A172 (cell line): ENCODE measurements at regions not wholly inside any gene's neighbourhood (a gene's known extent, or its start where the extent isn't known, plus 50 kb on each side); places are given as distances from the start of the nearest gene placed in this dataset.
"Not testable (repeated sequence)": the region's sequence is repeated elsewhere in the genome, so short reads cannot be mapped to it uniquely, and the experiment has no call there.

ENCODE experiments used
- DNase-seq: peaks from one replicate; pipeline ENCODE4 v3.0.0-alpha.2; 2015; ENCODE audit warnings: low spot score

DNA sequence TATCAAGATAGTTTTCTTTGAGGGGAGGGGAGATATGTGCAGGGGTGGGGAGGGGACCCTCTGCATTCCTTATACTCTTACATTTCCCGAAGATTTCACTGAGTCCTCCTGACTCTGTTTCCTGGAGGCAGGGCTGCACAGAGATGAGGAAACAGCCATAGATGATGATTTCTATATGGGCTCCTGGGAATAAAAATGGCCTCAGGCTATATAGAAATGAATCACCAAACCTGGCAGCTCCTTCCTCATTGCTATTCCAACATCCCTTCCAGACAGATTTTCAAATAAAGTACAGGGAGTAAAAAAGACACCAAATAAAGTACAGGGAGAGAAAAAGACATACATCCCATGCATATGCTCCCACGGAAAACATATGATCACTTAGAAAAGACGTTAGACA, 474.8 kb upstream of the RAB6C start:
- no peak for DNase-seq

GRCh38 chr2:129518937-129519336, 460.5 kb upstream of the RAB6C start:
- DNase-seq: no peak

DNA sequence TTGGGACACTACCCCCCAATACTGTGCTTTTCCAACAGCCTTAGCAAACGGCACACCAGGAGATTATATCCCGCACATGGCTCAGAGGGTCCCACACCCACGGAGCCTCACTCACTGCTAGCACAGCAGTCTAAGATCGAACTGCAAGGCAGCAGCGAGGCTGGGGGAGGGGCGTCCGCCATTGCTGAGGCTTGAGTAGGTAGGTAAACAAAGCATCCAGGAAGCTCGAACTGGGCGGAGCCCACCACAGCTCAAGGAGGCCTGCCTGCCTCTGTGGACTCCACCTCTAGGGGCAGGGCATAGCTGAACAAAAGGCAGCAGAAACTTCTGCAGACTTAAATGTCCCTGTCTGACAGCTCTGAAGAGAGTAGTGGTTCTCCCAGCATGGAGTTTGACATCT, 447.3 kb upstream of the RAB6C start:
- DNase-seq: not testable (repeated sequence)

DNA sequence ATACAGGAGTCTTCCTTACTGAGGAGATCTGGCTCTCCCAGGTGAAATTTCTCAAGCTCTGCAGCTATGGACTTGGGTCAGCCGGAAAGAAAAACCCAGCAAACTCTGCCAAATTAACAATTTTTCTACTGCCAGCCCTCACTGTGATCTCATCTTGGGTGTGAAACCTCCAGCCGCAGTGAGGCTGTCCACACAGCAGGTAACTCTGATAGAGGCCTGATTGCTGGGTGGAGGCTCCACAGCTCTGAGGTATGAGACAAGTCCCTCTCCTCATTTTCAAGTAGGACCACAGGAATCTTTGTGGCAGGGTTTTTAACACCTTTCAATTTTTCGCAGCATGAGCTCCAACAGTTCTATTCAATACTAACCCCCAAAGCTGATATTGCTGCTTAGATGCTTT, 430.6 kb upstream of the RAB6C start:
- DNase-seq: no peak

GRCh38 chr2:129550536-129550935, 428.9 kb upstream of the RAB6C start:
- DNase-seq: no peak

DNA sequence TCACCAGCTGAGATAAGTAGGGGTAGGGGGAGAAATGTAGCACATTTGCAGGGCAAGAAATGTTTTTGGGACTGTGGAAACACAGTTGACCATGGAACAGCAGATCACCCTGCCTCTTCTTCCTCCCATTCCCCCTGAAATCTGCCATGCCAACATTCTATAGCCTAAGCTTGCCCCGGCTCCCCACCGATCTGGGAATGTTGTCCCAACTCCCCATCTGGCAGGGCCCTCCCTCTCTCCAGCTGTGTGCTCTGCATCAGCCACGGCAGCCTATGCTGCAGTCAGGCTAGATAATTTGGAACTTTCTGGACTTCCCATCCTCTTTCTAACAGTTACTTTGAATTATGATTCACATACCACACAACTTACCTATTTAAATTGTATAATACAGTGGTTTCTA, 425.1 kb upstream of the RAB6C start:
- no peak for DNase-seq

GRCh38 chr2:129559101-129559500, 420.4 kb upstream of the RAB6C start:
- no peak for DNase-seq

GRCh38 chr2:129565551-129566109, 413.8 kb upstream of the RAB6C start:
- DNase-seq: no peak

GRCh38 chr2:129570812-129571211, 408.7 kb upstream of the RAB6C start:
- DNase-seq: not testable (repeated sequence)

DNA sequence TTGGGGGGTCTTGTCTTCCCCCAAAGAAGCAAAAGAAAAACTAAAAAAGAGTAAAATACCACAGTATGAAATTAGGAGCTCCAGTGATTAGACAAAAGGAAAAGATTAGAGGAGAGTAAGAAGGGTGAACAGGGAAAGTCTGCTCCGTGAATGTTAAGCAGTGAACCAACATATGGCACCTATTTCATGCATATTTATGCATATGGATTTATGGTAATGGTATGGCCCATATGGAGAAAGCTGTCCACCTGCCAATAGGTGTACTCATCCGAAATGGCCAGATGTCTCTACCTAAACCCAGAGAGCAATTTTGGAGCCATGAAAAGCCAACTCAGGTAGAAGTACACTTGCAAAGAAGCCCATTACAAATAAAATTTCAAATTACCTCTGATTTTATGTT, 404.0 kb upstream of the RAB6C start:
- no peak for DNase-seq

GRCh38 chr2:129575880-129576279, 403.6 kb upstream of the RAB6C start:
- DNase-seq: no peak

DNA sequence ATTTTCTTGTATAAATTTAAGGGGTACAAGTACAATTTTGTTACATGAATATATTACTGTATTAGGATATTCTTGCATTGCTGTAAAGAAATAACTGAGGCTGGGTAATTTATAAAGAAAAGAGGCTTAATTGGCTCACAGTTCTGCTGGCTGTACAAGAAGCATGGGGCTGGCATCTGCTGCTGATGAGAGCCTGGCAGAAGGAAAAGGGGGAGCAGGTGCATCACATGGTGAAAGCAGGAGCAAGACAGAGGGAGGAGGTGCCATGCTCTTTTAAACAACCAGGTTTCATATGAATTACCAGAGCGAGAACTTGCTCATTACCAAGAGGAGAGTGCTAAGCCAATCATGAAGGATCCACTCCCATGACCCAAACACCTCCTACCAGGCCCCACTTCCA, 399.5 kb upstream of the RAB6C start:
- no peak for DNase-seq

- DNase-seq: no peak
Measured at GRCh38 chr2:129585760-129586159, 393.7 kb upstream of the RAB6C start.

DNA sequence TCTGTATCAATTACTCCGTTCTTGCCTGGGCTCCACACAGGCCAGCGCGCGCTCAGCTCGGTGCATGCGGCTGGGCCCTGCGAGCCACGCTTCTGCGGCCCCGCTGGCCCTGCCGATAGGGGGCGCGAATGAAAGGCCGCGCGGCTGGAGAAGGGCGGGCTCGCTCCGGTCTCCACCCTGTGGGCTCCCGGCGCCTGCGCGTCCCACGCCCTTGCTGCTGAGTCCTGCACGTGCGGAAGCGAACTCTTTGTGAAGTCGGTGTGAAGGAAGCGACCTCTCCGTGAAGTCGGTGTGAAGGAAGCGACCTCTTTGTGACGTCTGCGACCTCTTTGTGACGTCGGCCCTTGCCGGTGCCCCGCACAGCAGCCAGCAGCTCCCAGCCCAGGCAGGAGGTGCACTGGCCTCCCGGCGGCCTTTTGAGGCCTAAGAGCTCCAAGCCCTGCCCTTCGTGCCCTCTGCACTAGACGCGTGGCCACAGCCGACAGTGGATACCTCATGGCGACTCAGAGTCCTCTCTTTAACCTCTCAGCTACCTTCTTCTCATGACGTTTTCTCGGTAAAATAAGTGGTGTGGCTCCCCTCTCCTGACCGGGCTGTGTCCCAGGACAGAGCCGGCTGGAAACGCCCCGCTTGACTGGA, 391.9 kb upstream of the RAB6C start:
- DNase-seq: no peak

DNA sequence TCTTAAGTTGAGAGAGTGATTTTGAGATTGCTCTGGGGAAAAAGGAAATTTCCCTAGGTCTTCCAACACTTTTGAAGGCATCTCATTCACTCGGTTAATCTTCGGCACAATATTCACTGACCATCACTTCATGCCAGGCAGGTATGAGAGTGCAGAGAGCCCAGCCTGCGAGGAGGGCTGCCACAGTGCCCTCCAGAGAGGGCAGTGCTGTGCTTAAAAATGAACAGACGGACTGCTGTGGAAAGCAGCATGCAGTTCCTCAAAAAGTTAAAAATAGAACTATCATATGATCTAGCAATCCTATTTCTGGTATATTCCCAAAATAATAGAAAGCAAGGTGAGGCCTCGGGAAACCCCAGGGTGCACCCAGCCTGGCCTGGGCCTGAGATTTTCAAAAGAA, 374.9 kb upstream of the RAB6C start:
- DNase-seq: no peak

GRCh38 chr2:129605646-129606045, 373.8 kb upstream of the RAB6C start:
- no peak for DNase-seq

GRCh38 chr2:129606496-129607270, 372.8 kb upstream of the RAB6C start:
- DNase-seq: no peak

GRCh38 chr2:129609224-129609623, 370.2 kb upstream of the RAB6C start:
- no peak for DNase-seq

DNA sequence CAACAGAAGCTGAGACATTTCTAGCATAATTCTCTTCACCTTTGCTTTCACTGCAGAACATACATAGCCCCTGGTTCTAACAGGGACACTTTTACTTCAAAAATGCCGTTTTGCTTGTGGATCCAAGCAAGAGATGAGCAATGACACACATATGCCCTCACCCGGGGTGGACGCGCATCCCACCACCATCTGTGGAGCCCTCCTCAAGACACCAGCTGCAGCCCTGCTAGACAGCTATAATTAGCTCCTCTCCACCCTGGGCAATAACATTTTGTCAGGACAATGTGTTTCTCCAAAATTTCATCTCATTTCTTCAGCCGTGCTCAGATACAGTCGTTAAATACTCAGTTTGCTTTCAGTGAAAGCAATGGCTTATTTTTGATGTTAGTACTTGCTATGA, 368.7 kb upstream of the RAB6C start:
- DNase-seq: no peak

DNA sequence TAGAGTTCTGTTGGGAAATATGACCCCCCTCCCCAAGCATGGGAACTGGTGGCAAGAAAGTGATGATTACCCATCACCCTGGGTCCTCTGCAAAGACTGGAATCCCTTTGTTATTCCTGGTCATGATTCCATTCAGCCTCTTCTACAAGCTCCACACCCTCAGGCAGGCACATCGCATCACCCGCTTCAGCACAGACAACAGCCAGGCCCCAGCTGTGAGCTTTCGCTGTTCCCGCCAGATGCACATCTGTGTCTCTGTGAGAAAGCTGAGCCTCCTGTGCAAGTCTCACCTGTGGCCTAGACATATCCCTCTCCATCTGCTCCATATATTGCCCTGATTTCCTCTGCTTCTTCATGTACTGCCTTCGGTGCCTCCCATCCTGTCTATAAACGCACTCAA, 368.0 kb upstream of the RAB6C start:
- DNase-seq: no peak

- no peak for DNase-seq
Measured at GRCh38 chr2:129619471-129619870, 360.0 kb upstream of the RAB6C start.

DNA sequence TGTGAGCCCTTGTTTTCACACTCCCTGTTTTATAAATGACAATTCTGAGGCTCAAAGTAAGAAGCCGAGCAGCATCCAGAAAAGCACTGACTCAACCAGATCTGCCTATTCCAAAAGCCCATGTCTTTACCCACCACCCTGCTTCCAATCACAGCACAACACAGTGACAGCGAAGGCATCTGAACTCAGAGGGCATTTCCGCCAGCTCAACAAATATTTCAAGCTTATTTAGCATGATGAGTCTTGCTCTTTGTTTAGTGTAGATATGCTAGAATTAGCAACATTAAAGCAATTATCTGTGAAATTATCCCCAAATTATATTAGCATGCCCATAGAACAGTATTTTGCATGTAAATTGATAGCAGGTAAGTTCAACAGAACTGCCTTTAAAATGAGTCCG, 359.1 kb upstream of the RAB6C start:
- no peak for DNase-seq

DNA sequence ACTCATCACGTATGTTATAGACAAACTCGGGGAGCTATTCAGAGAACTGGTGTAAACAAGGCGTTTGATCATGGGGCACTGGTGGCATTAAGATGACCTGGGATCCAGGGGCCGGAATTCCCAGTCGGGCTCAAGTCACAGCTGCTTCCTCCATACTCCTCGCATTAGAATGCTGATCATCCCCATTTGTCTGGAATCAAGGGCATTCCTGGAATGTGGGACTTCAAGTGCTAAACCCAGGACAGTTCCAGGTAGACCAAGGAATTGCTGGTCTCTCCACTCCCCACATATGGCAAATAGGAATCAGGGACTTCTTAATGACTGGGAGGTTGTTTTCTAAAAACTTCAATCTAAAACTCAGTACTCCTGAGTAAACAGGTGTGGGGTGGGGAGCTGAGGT, 355.7 kb upstream of the RAB6C start:
- no peak for DNase-seq
